GM12872 (cell line): ENCODE measurements at regions not wholly inside any gene's neighbourhood (a gene's known extent, or its start where the extent isn't known, plus 50 kb on each side); places are given as distances from the start of the nearest gene placed in this dataset.

Experiments used
- CTCF ChIP-seq: IDR thresholded peaks from 3 replicates; pipeline ENCODE4 v1.5.1; 2011; ENCODE audit warnings: low read depth, mild to moderate bottlenecking, low read length, moderate library complexity; ENCODE audit not compliant: insufficient read depth

GRCh38 chr7:46533946-46534345, 612.9 kb upstream of the IGFBP3 start:
- no peak for TF ChIP-seq CTCF

- no peak for TF ChIP-seq CTCF
Observed at GRCh38 chr7:46532571-46532970, 611.5 kb upstream of the IGFBP3 start.

- no peak for TF ChIP-seq CTCF
Observed at GRCh38 chr7:46530081-46530750, 609.1 kb upstream of the IGFBP3 start.

GRCh38 chr7:46527360-46527759, 606.3 kb upstream of the IGFBP3 start:
- TF ChIP-seq CTCF = no peak

- TF ChIP-seq CTCF = no peak
Observed at GRCh38 chr7:46525876-46526275, 604.8 kb upstream of the IGFBP3 start.

- no peak for TF ChIP-seq CTCF
Observed at GRCh38 chr7:46524350-46524749, 603.3 kb upstream of the IGFBP3 start.

- TF ChIP-seq CTCF = no peak
Observed at GRCh38 chr7:46522354-46522906, 601.4 kb upstream of the IGFBP3 start.
